Loucy (cell line): ENCODE measurements at regions not wholly inside any gene's neighbourhood (a gene's known extent, or its start where the extent isn't known, plus 50 kb on each side); places are given as distances from the start of the nearest gene placed in this dataset.

Experiments used
- CTCF ChIP-seq: fragments of 200-600 bp; sonication (generic); conservative IDR thresholded peaks from 2 replicates; pipeline ENCODE4 v1.5.1; 2014; ENCODE audit warnings: mild to moderate bottlenecking, antibody characterized with exemption, low read length
- EZH2phosphoT487 ChIP-seq: fragments of 200-600 bp; IDR thresholded peaks from 2 replicates; pipeline ENCODE4 v1.6.1; 2018; ENCODE audit warnings: antibody characterized with exemption, mild to moderate bottlenecking, moderate library complexity, borderline replicate concordance

- TF ChIP-seq CTCF: no peak
- TF ChIP-seq EZH2phosphoT487: no peak
Observed at GRCh38 chr11:79697905-79698304, 257.1 kb upstream of the TENM4 start.
